ENCODE measurements at regions not wholly inside any gene's neighbourhood (a gene's known extent, or its start where the extent isn't known, plus 50 kb on each side); places are given as distances from the start of the nearest gene placed in this dataset.

- no peak for DNase-seq (ENCODE audit: extremely low read depth, low read depth)
Measured at GRCh38 chr3:72195895-72196294, 410.9 kb upstream of the PROK2 start.

DNA sequence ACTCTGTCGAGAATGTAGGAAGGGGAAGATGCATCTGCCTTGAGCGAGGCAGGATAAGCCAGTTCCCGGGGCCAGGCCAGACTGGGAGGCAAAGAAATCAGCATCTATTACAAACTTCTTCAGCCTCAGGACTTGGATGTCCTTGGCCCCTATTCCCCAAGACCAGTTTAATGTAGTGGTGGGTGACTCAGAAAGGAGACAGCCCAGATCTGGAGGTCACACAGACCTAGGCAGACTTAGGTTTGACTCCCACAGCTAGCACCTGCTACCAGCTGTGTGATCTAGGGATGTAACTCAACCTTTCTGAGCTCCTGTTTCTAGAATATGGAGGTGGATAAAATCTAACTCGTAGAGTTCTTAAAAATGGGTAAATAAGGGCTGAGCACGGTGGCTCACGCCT, 409.5 kb upstream of the PROK2 start:
- DNase-seq (ENCODE audit: extremely low read depth, low read depth) = no peak

GRCh38 chr3:72193771-72194430, 409.0 kb upstream of the PROK2 start:
- DNase-seq (ENCODE audit: extremely low read depth, low read depth) = no peak

GRCh38 chr3:72192572-72192971, 407.6 kb upstream of the PROK2 start:
- no peak for DNase-seq (ENCODE audit: extremely low read depth, low read depth)

DNA sequence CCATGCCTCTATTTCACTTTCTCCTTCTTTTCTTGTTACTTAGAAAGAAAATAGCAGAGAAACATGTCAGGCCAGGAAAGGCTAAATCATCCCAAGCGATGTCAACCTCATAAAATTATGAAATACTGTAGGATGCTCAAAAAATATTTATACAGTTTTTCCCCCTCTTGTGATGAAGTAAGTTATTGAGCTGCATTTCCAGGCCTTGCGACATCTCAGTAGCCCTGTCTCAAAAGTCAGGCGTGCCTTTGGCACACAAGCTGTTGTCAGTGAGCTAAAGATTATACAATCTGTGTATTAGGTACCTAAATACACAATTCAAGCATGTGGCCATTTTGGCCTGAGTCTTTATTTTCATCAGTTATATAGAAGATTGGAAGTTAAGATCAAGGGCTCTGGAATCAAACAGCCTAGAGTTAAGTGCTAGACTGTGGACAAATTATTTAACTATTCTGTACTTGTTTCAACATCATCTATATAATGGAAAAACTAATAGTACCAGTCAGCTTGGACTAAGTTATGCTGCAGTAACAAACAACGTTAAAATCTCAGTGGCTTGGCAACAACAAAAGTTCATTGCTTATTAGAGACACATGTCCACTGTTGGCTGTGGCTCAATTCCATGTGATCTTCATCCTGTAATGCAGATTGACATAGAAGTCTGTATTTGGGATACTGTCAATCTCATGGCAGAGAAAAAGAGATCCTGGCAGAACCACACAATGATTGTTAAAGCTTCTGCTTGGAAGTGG, 406.4 kb upstream of the PROK2 start:
- DNase-seq (ENCODE audit: extremely low read depth, low read depth) = no peak

- DNase-seq (ENCODE audit: extremely low read depth, low read depth) = no peak
Measured at GRCh38 chr3:72190050-72190449, 405.1 kb upstream of the PROK2 start.

- DNase-seq (ENCODE audit: extremely low read depth, low read depth) = no peak
Measured at GRCh38 chr3:72189339-72189738, 404.4 kb upstream of the PROK2 start.

- DNase-seq (ENCODE audit: extremely low read depth, low read depth) = no peak
Measured at GRCh38 chr3:72188536-72188935, 403.6 kb upstream of the PROK2 start.

- no peak for DNase-seq (ENCODE audit: extremely low read depth, low read depth)
Measured at GRCh38 chr3:72187131-72187530, 402.2 kb upstream of the PROK2 start.

DNA sequence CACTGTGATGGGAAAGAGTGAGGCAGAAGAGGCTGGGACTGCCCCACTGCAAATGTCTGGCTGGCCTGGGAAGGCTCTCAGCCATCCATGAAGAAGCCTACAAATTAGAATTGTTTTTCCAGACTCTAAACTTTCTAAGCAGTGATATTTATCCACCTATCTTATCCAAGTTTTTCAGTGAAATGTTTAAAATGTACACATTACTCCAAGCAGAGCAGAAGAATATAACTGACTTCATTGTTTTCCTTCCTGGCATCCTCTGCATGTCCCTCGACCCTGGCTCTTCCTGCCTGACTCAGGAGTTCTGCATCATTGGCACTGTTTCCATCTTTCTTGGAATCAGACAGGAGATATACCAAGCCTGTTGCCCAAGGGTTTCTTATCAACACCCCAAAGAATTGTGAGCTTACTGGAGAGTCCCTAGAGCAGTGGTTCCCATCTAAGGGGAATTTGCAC, 401.5 kb upstream of the PROK2 start:
- DNase-seq (ENCODE audit: extremely low read depth, low read depth) = no peak

- DNase-seq (ENCODE audit: extremely low read depth, low read depth) = no peak
Measured at GRCh38 chr3:72185549-72186399, 400.8 kb upstream of the PROK2 start.

DNA sequence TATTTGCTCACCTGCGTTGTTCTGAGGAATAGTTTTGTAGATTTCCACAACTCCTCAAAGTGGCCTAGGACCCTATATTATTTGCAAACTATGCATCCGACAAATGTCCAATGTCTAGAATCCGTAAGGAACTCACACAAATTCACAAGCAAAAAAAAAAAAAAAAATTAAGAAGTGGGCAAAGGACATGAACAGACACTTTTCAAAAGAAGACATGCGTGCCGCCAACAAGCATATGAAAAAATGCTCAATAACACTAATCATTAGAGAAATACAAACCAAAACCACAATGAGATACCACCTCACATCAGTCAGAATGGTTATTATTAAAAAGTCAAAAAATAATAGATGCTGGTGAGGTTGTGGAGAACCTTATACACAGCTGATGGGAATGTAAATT, 398.5 kb upstream of the PROK2 start:
- DNase-seq (ENCODE audit: extremely low read depth, low read depth) = no peak

DNA sequence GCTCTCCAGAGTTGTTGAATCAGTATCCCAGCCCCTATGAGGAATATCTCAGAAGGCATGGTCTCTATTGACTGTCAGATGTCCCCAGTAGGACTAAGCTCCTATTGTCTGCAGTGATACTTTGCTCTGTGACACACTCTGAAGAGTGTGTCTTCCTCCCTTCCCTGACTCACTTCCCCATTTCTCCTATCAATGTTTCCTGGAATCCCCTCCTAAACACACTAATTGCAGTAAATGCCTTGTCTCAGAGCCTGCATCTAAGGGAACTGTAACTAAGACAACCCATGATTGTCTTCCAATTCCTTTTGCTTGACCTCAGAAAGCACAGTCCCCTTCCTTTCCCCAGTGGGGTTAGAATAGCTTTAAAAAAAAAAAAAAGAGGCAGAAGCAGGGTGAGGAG, 397.3 kb upstream of the PROK2 start:
- no peak for DNase-seq (ENCODE audit: extremely low read depth, low read depth)

DNA sequence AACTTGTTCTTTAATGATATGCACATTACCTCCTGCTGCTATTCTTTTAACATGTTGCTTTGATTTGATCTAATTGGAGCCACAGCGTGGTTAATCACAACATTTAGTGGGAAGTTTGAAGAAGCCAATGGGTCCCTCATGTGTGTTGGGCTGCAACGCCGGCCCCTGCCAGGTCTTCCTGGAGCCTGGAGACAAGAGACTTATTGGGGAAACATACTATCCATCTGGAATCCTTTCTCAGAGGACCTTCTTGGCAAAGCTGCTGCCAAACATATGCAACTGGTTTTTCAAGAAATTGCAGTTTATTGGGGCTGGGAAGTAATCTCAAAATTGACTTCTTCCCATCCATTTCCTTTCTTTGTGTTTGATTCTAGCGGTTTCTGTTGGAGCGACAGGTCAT, 396.3 kb upstream of the PROK2 start:
- DNase-seq (ENCODE audit: extremely low read depth, low read depth) = no peak

DNA sequence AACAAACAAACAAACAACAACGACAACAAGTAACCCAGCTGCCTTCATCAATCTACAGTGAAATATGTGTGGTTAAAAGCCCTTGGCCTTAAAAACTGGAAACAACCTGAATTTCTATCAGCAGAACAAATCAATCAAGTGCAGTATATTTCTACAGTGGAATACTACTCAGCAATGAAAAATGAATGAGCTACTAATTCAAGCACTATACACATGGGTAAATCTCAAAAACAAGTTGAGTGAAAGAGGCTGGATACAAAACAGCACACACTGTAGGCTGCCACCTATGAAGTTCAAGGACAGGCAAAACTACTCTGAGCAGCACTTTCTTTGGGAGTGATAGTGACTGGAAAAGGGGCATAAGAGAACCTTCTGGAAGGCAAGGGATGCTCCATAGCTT, 395.5 kb upstream of the PROK2 start:
- no peak for DNase-seq (ENCODE audit: extremely low read depth, low read depth)

DNA sequence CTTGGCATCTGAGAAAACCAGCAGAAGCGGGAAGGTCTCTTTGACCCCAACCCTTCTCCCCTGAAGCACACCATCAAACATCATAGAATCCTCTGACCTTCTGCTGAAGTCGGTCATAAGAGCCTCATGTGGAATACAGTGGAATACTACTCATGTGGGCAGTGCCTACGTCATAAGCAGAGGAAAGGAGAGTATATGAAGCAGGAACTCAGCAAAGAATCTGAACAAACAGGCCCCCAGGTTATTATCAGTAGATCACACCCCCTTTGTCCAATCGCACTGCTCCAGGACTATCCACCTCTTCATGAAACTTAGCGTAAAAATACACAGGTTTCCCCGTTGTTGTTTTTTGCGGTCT, 394.1 kb upstream of the PROK2 start:
- DNase-seq (ENCODE audit: extremely low read depth, low read depth) = no peak

DNA sequence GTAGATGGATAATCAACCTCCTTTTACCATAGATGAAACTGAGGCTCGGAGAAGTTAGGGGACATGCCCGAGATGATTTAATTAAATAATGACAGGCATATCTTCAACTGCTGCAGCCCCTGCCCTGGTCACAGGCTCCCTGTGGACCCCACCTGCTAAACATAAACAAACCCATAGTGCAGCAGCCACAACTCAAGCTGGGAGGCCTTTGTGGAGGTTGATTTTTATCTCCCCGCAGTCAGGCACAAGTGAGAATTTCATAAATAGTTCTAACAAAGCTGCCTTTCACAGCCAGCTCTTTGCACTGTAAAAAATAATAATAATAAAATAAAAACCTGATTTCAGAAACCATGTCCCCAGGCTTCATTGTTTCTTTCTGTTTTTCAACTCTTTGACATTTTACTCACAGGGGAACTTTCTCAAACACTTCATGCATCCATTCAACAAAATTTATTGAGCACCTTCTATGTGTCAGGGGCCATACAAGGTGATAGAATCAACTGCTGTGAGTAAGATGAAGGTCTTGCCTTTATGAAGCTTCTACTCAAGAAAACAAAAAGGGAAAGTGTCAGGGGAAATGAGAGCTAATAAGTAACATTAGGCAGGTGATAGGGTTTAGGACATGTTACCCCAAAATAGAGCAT, 393.6 kb upstream of the PROK2 start:
- DNase-seq (ENCODE audit: extremely low read depth, low read depth) = no peak

DNA sequence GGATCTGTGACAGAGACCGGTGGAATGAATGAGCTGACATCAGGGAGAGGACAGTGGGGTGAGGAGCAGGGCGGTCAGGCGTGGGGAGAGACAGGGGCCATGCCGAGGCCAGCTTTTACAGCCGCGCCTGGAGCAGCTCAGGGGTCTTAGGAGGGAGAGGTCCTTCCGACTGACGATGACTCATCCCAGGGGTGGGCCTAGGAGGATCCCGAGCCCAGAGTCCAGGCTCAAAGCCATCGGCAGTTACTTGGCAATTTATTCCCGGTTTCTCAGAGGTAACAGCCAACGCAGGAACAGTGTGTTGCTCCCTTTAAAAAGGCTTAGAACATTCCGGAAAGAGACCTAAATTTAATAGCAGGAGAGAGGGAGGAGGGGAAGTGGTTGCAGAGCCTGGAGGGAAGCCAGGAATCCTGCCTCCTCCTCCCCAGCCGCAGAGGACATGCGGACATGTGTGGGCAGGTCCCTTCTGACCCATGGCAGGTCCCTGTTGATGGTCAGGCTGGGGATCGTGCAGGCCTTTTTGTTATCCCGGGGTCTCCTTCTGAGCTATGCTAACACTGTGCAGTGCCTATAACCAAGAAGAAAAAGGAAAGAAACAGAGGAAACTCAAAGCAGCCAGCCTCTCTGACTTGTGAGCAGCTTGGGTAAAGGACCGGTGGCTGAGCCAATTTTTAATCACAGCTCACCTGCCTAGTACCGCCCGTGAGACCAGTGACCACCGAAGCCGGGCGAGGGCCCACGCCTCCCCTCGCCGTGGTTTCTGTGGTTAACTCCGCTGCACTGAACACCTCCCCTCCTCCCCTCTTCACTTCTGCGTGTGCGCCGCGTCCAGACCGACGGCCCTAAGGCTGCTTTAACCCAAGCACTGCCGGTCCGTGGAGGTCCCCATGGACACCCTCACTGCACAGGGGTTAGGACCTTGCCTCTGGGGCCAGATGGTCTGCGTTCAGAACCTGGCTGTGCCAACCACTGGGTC, 392.4 kb upstream of the PROK2 start:
- DNase-seq (ENCODE audit: extremely low read depth, low read depth) = no peak

DNA sequence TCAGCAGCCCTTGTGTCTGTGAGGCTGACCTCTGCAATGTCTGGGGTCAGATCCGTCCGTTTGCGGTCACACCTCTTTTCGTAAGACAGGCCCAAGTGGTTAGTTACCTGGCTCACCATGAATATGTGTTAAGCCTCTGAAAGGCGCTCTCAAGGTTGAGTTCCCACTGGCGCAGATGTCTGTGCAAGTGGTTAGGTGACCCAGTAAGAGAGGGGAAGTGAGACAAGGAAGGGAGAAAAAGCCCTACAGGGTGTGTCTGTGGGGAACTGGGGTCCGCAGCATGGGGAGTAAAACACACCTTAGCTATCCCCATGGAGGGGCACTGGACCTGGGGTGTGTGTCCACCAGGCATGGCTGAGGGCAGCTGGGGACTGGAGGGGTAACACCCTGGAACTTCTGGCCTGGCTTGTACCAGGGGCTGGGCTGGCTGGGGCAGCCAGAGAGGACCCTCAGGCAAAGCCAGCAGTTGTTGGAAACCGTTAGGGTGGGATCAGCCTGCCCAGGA, 391.6 kb upstream of the PROK2 start:
- DNase-seq (ENCODE audit: extremely low read depth, low read depth) = no peak

All from NCI-H460 (cell line).